Activated CD4-positive, alpha-beta memory T cell treated with anti-CD3 and anti-CD28 coated beads for 36 hours (primary cell): ENCODE measurements at regions not wholly inside any gene's neighbourhood (a gene's known extent, or its start where the extent isn't known, plus 50 kb on each side); places are given as distances from the start of the nearest gene placed in this dataset.

ENCODE experiments used
- CTCF ChIA-PET: fragments of 350-600 bp; sonication (Branson Sonifier 250); formaldehyde crosslinking; loops from one replicate; lab custom pipeline; 2021; ENCODE audit warnings: antibody characterized with exemption, inconsistent platforms; lab: Charles Lee
- POLR2A ChIA-PET: fragments of 350-600 bp; sonication (Branson Sonifier 250); formaldehyde crosslinking; loops from one replicate; lab custom pipeline; 2021; ENCODE audit warnings: antibody characterized with exemption; lab: Charles Lee
- DNase-seq: peaks from one replicate; pipeline ENCODE4 v3.0.0-alpha.2; 2020
- H3K27ac Mint-ChIP-seq: one replicate; pipeline ENCODE4 v1.8.0; 2021; ENCODE audit warnings: mixed read lengths
- H3K27me3 Mint-ChIP-seq: one replicate; pipeline ENCODE4 v1.8.0; 2021; ENCODE audit warnings: mixed read lengths
- H3K36me3 Mint-ChIP-seq: one replicate; pipeline ENCODE4 v1.8.0; 2021; ENCODE audit warnings: mixed read lengths
- H3K4me1 Mint-ChIP-seq: one replicate; pipeline ENCODE4 v1.8.0; 2021; ENCODE audit warnings: low read depth, mixed read lengths
- H3K4me3 Mint-ChIP-seq: one replicate; pipeline ENCODE4 v1.8.0; 2021; ENCODE audit warnings: mild to moderate bottlenecking, mixed read lengths
- H3K9me3 Mint-ChIP-seq: one replicate; pipeline ENCODE4 v1.8.0; 2021; ENCODE audit warnings: mixed read lengths
- intact Hi-C: fragments of 100-400 bp; cut with micrococcal nuclease; formaldehyde crosslinking; loops from one replicate; pipeline ENCODE4 v1.15.1; 2023

GRCh38 chr11:128391811-128392210, 195.5 kb downstream of the ETS1 start:
- DNase-seq, result no peak
- Mint-ChIP-seq H3K9me3 (no peaks in the 10 kb centered on the region), H3K27ac (no peak overlapping the region), H3K36me3 (no peaks in the 10 kb centered on the region), H3K4me1 (peaks cover 9% of the 10 kb centered on the region), H3K27me3 (no peaks in the 10 kb centered on the region), H3K4me3 (no peak overlapping the region)
- ChIA-PET POLR2A (interaction anchor here (1.3 kb wide), 1 partner anchor 102 kb away, joined by 4 read pairs; no protein-coding TSS in a partner anchor), CTCF (interaction anchor here (0.6 kb wide), 1 partner anchor 952 kb away, joined by 3 read pairs; no protein-coding TSS in a partner anchor)
- intact Hi-C loops, result no loop called here

- H3K36me3 Mint-ChIP-seq, result no peaks in the 10 kb centered on the region
- DNase-seq, result no peak
- no peak overlapping the region for H3K4me3 Mint-ChIP-seq
- no peak overlapping the region for H3K27ac Mint-ChIP-seq
- peaks cover 11% of the 10 kb centered on the region for H3K4me1 Mint-ChIP-seq
- ChIA-PET CTCF (no interaction called here), POLR2A (no interaction called here)
- intact Hi-C loops, result no loop called here
- no peaks in the 10 kb centered on the region for H3K27me3 Mint-ChIP-seq
- H3K9me3 Mint-ChIP-seq, result no peaks in the 10 kb centered on the region
Observed at GRCh38 chr11:128390246-128390645, 197.1 kb downstream of the ETS1 start.

GRCh38 chr11:128389461-128389976, 197.8 kb downstream of the ETS1 start:
- intact Hi-C loops, result no loop called here
- POLR2A ChIA-PET, result no interaction called here
- H3K27ac Mint-ChIP-seq, result no peak overlapping the region
- no peaks in the 10 kb centered on the region for H3K9me3 Mint-ChIP-seq
- DNase-seq, result no peak
- no peaks in the 10 kb centered on the region for H3K27me3 Mint-ChIP-seq
- no peak overlapping the region for H3K4me3 Mint-ChIP-seq
- peaks cover 11% of the 10 kb centered on the region for H3K4me1 Mint-ChIP-seq
- CTCF ChIA-PET, result no interaction called here
- H3K36me3 Mint-ChIP-seq, result no peaks in the 10 kb centered on the region

GRCh38 chr11:128388206-128388815, 199.0 kb downstream of the ETS1 start:
- POLR2A ChIA-PET, result no interaction called here
- H3K36me3 Mint-ChIP-seq, result no peaks in the 10 kb centered on the region
- no peaks in the 10 kb centered on the region for H3K9me3 Mint-ChIP-seq
- peaks cover 11% of the 10 kb centered on the region for H3K4me1 Mint-ChIP-seq
- CTCF ChIA-PET, result no interaction called here
- no peaks in the 10 kb centered on the region for H3K27me3 Mint-ChIP-seq
- intact Hi-C loops, result no loop called here
- DNase-seq, result no peak
- no peak overlapping the region for H3K4me3 Mint-ChIP-seq
- no peak overlapping the region for H3K27ac Mint-ChIP-seq

- Mint-ChIP-seq H3K4me3 (peak overlapping the region; percentile 11), H3K27ac (peak overlapping the region; percentile 56), H3K4me1 (peaks cover 41% of the 10 kb centered on the region), H3K27me3 (no peaks in the 10 kb centered on the region), H3K36me3 (peaks cover 18% of the 10 kb centered on the region), H3K9me3 (peaks cover 26% of the 10 kb centered on the region)
- intact Hi-C loops, result loop anchor here (1.0 to 5.0 kb wide), 6 partner anchors 19 to 91 kb away; no protein-coding TSS in a partner anchor
- DNase-seq, result peak; percentile 57
- ChIA-PET POLR2A (interaction anchor here (0.9 kb wide), 1 partner anchor 52 kb away, joined by 3 read pairs; no protein-coding TSS in a partner anchor), CTCF (interaction anchor here (0.6 to 1.1 kb wide), 4 partner anchors 14 to 86 kb away, joined by 3 read pairs; no protein-coding TSS in a partner anchor)
Observed at GRCh38 chr11:128379587-128380580, 207.5 kb downstream of the ETS1 start.

- intact Hi-C loops, result loop anchor here (5.0 kb wide), 2 partner anchors 36 to 71 kb away; no protein-coding TSS in a partner anchor
- Mint-ChIP-seq H3K4me1 (peaks cover 47% of the 10 kb centered on the region), H3K4me3 (no peak overlapping the region), H3K36me3 (peaks cover 14% of the 10 kb centered on the region), H3K9me3 (peaks cover 15% of the 10 kb centered on the region), H3K27me3 (no peaks in the 10 kb centered on the region), H3K27ac (no peak overlapping the region)
- CTCF ChIA-PET, result no interaction called here
- DNase-seq, result no peak
- POLR2A ChIA-PET, result interaction anchor here (0.9 to 1.0 kb wide), 2 partner anchors 14 to 77 kb away, joined by 4 read pairs; no protein-coding TSS in a partner anchor
Observed at GRCh38 chr11:128375961-128376360, 211.4 kb downstream of the ETS1 start.

- no peak overlapping the region for H3K4me3 Mint-ChIP-seq
- CTCF ChIA-PET, result interaction anchor here (0.8 kb wide), 1 partner anchor 44 kb away, joined by 3 read pairs; no protein-coding TSS in a partner anchor
Observed at GRCh38 chr11:128374026-128374425, 213.3 kb downstream of the ETS1 start.

GRCh38 chr11:128372977-128373376, 214.4 kb downstream of the ETS1 start:
- Mint-ChIP-seq H3K36me3 (peaks cover 4% of the 10 kb centered on the region), H3K4me3 (no peak overlapping the region), H3K9me3 (peaks cover 4% of the 10 kb centered on the region), H3K27ac (no peak overlapping the region), H3K27me3 (no peaks in the 10 kb centered on the region), H3K4me1 (peaks cover 34% of the 10 kb centered on the region)
- intact Hi-C loops, result no loop called here
- ChIA-PET CTCF (no interaction called here), POLR2A (no interaction called here)
- DNase-seq, result no peak

More at GRCh38 chr11:128374026-128374425, 213.3 kb downstream of the ETS1 start:
- H3K36me3 Mint-ChIP-seq, result peaks cover 9% of the 10 kb centered on the region
- no peak overlapping the region for H3K27ac Mint-ChIP-seq
- intact Hi-C loops, result no loop called here
- no peaks in the 10 kb centered on the region for H3K27me3 Mint-ChIP-seq
- DNase-seq, result no peak
- POLR2A ChIA-PET, result no interaction called here
- peaks cover 39% of the 10 kb centered on the region for H3K4me1 Mint-ChIP-seq
- peaks cover 11% of the 10 kb centered on the region for H3K9me3 Mint-ChIP-seq

GRCh38 chr11:128367573-128367972, 219.8 kb downstream of the ETS1 start:
- CTCF ChIA-PET, result interaction anchor here (0.8 to 1.6 kb wide), 3 partner anchors 12 to 28 kb away, joined by 3 to 5 read pairs (median 4); no protein-coding TSS in a partner anchor
- no peaks in the 10 kb centered on the region for H3K27me3 Mint-ChIP-seq
- no peaks in the 10 kb centered on the region for H3K9me3 Mint-ChIP-seq
- intact Hi-C loops, result loop anchor here (2.0 kb wide), 3 partner anchors 21 to 43 kb away; no protein-coding TSS in a partner anchor
- peak overlapping the region; percentile 30 for H3K4me3 Mint-ChIP-seq
- DNase-seq, result peak; percentile 75
- no peaks in the 10 kb centered on the region for H3K36me3 Mint-ChIP-seq
- POLR2A ChIA-PET, result interaction anchor here (1.0 to 1.5 kb wide), 3 partner anchors 10 to 23 kb away, joined by 3 to 5 read pairs (median 3); no protein-coding TSS in a partner anchor
- H3K4me1 Mint-ChIP-seq, result peaks cover 24% of the 10 kb centered on the region
- H3K27ac Mint-ChIP-seq, result no peak overlapping the region

- ChIA-PET CTCF (interaction anchor here (0.7 kb wide), 1 partner anchor 9 kb away, joined by 3 read pairs; no protein-coding TSS in a partner anchor), POLR2A (no interaction called here)
- H3K9me3 Mint-ChIP-seq, result no peaks in the 10 kb centered on the region
- no peak overlapping the region for H3K27ac Mint-ChIP-seq
- H3K4me3 Mint-ChIP-seq, result no peak overlapping the region
- DNase-seq, result no peak
- H3K27me3 Mint-ChIP-seq, result no peaks in the 10 kb centered on the region
- H3K4me1 Mint-ChIP-seq, result peaks cover 27% of the 10 kb centered on the region
- H3K36me3 Mint-ChIP-seq, result no peaks in the 10 kb centered on the region
- intact Hi-C loops, result no loop called here
Observed at GRCh38 chr11:128365044-128365443, 222.3 kb downstream of the ETS1 start.

- CTCF ChIA-PET, result interaction anchor here (0.8 to 1.2 kb wide), 3 partner anchors 13 to 59 kb away, joined by 3 to 5 read pairs (median 3); no protein-coding TSS in a partner anchor
- Mint-ChIP-seq H3K4me3 (no peak overlapping the region), H3K27me3 (no peaks in the 10 kb centered on the region), H3K9me3 (no peaks in the 10 kb centered on the region), H3K36me3 (no peaks in the 10 kb centered on the region), H3K4me1 (peaks cover 16% of the 10 kb centered on the region), H3K27ac (peak overlapping the region; percentile 44)
- DNase-seq, result peak; percentile 35
- POLR2A ChIA-PET, result interaction anchor here (1.0 to 1.4 kb wide), 2 partner anchors 15 to 104 kb away, joined by 3 to 4 read pairs; no protein-coding TSS in a partner anchor
- intact Hi-C loops, result no loop called here
Observed at GRCh38 chr11:128361451-128362020, 225.8 kb downstream of the ETS1 start.
